ENCODE measurements at regions not wholly inside any gene's neighbourhood (a gene's known extent, or its start where the extent isn't known, plus 50 kb on each side); places are given as distances from the start of the nearest gene placed in this dataset.
"Not testable (repeated sequence)": the region's sequence is repeated elsewhere in the genome, so short reads cannot be mapped to it uniquely, and the experiment has no call there.

- H3K4me1 ChIP-seq (ENCODE audit: low read depth, poor library complexity, severe bottlenecking), result no peaks in the 10 kb centered on the region
- H3K9ac ChIP-seq, result no peak overlapping the region
- TF ChIP-seq, protein P1, sequence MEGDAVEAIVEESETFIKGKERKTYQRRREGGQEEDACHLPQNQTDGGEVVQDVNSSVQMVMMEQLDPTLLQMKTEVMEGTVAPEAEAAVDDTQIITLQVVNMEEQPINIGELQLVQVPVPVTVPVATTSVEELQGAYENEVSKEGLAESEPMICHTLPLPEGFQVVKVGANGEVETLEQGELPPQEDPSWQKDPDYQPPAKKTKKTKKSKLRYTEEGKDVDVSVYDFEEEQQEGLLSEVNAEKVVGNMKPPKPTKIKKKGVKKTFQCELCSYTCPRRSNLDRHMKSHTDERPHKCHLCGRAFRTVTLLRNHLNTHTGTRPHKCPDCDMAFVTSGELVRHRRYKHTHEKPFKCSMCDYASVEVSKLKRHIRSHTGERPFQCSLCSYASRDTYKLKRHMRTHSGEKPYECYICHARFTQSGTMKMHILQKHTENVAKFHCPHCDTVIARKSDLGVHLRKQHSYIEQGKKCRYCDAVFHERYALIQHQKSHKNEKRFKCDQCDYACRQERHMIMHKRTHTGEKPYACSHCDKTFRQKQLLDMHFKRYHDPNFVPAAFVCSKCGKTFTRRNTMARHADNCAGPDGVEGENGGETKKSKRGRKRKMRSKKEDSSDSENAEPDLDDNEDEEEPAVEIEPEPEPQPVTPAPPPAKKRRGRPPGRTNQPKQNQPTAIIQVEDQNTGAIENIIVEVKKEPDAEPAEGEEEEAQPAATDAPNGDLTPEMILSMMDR (conservative IDR thresholded peaks at IDR 0.05; ENCODE audit: low read depth, low read length), result no peak
- H3K4me3 ChIP-seq (IDR thresholded peaks at IDR 0.05; ENCODE audit: insufficient read depth, low read depth, low read length), result no peak overlapping the region
- no peaks in the 10 kb centered on the region for H3K79me2 ChIP-seq (ENCODE audit: insufficient read depth, low read depth)
- H3K27ac ChIP-seq, result no peak overlapping the region
- no peak overlapping the region for H3K4me2 ChIP-seq
- H4K20me1 ChIP-seq (ENCODE audit: insufficient read depth), result no peaks in the 10 kb centered on the region
- H3K36me3 ChIP-seq (ENCODE audit: insufficient read depth), result no peaks in the 10 kb centered on the region
- H3K27me3 ChIP-seq (ENCODE audit: insufficient read depth, low read depth), result no peaks in the 10 kb centered on the region
- H2AFZ ChIP-seq (ENCODE audit: low read depth), result no peak overlapping the region
These were observed 367.3 kb upstream of the FRG2C start for GRCh38 chr3:75296858-75297257.

GRCh38 chr3:75300606-75301005, 363.5 kb upstream of the FRG2C start:
- Histone ChIP-seq H3K36me3 (ENCODE audit: insufficient read depth) (no peaks in the 10 kb centered on the region), H3K4me3 (IDR thresholded peaks at IDR 0.05; ENCODE audit: insufficient read depth, low read depth, low read length) (no peak overlapping the region), H3K27me3 (ENCODE audit: insufficient read depth, low read depth) (no peaks in the 10 kb centered on the region), H3K27ac (no peak overlapping the region), H3K4me1 (ENCODE audit: low read depth, poor library complexity, severe bottlenecking) (no peaks in the 10 kb centered on the region), H4K20me1 (ENCODE audit: insufficient read depth) (no peaks in the 10 kb centered on the region), H3K79me2 (ENCODE audit: insufficient read depth, low read depth) (no peaks in the 10 kb centered on the region), H2AFZ (ENCODE audit: low read depth) (no peak overlapping the region), H3K4me2 (no peak overlapping the region), H3K9ac (no peak overlapping the region)
- TF ChIP-seq, protein P1 (conservative IDR thresholded peaks at IDR 0.05; ENCODE audit: low read depth, low read length), result no peak

GRCh38 chr3:75301050-75301449, 363.1 kb upstream of the FRG2C start:
- H3K4me1 ChIP-seq (ENCODE audit: low read depth, poor library complexity, severe bottlenecking); H3K27ac ChIP-seq; H4K20me1 ChIP-seq (ENCODE audit: insufficient read depth); H3K4me2 ChIP-seq; H3K79me2 ChIP-seq (ENCODE audit: insufficient read depth, low read depth); H3K4me3 ChIP-seq (IDR thresholded peaks at IDR 0.05; ENCODE audit: insufficient read depth, low read depth, low read length); H3K27me3 ChIP-seq (ENCODE audit: insufficient read depth, low read depth); H2AFZ ChIP-seq (ENCODE audit: low read depth); H3K9ac ChIP-seq; H3K36me3 ChIP-seq (ENCODE audit: insufficient read depth): not testable (repeated sequence)

DNA sequence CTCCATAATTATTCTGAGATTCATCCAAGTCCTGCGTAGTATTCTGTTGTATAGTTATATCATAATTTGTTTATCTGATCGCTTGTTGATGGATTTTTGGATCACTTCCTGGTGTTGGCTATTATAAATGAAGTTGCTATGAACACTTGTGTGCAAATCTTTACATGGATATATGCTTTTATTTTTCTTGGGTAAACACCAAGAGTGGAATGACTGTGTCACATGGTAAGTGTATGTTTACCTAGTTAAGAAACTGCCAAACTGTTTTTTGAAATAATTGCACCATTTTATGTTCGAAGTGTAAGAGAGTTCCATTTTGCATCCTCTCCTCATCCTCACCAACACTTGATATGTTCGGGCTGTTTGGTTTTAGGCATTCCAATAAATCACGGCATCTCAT, 360.4 kb upstream of the FRG2C start:
- no peak overlapping the region for H3K9ac ChIP-seq
- H3K27me3 ChIP-seq (ENCODE audit: insufficient read depth, low read depth), result no peaks in the 10 kb centered on the region
- TF ChIP-seq, protein P1 (conservative IDR thresholded peaks at IDR 0.05; ENCODE audit: low read depth, low read length), result no peak
- no peaks in the 10 kb centered on the region for H4K20me1 ChIP-seq (ENCODE audit: insufficient read depth)
- no peak overlapping the region for H3K4me2 ChIP-seq
- H3K27ac ChIP-seq, result no peak overlapping the region
- no peak overlapping the region for H3K4me3 ChIP-seq (IDR thresholded peaks at IDR 0.05; ENCODE audit: insufficient read depth, low read depth, low read length)
- H3K4me1 ChIP-seq (ENCODE audit: low read depth, poor library complexity, severe bottlenecking), result no peaks in the 10 kb centered on the region
- H3K79me2 ChIP-seq (ENCODE audit: insufficient read depth, low read depth), result no peaks in the 10 kb centered on the region
- no peak overlapping the region for H2AFZ ChIP-seq (ENCODE audit: low read depth)
- no peaks in the 10 kb centered on the region for H3K36me3 ChIP-seq (ENCODE audit: insufficient read depth)

- Histone ChIP-seq H3K4me3 (IDR thresholded peaks at IDR 0.05; ENCODE audit: insufficient read depth, low read depth, low read length) (no peak overlapping the region), H3K4me2 (no peak overlapping the region), H3K4me1 (ENCODE audit: low read depth, poor library complexity, severe bottlenecking) (no peaks in the 10 kb centered on the region), H3K9ac (no peak overlapping the region), H3K36me3 (ENCODE audit: insufficient read depth) (no peaks in the 10 kb centered on the region), H2AFZ (ENCODE audit: low read depth) (no peak overlapping the region), H4K20me1 (ENCODE audit: insufficient read depth) (no peaks in the 10 kb centered on the region), H3K27me3 (ENCODE audit: insufficient read depth, low read depth) (no peaks in the 10 kb centered on the region), H3K79me2 (ENCODE audit: insufficient read depth, low read depth) (no peaks in the 10 kb centered on the region), H3K27ac (no peak overlapping the region)
- TF ChIP-seq, protein P1 (conservative IDR thresholded peaks at IDR 0.05; ENCODE audit: low read depth, low read length), result no peak
These were observed 358.2 kb upstream of the FRG2C start for GRCh38 chr3:75305901-75306300.

- H2AFZ ChIP-seq (ENCODE audit: low read depth); H3K4me3 ChIP-seq (IDR thresholded peaks at IDR 0.05; ENCODE audit: insufficient read depth, low read depth, low read length); H3K27ac ChIP-seq; H4K20me1 ChIP-seq (ENCODE audit: insufficient read depth); H3K79me2 ChIP-seq (ENCODE audit: insufficient read depth, low read depth); H3K4me1 ChIP-seq (ENCODE audit: low read depth, poor library complexity, severe bottlenecking); H3K36me3 ChIP-seq (ENCODE audit: insufficient read depth); H3K4me2 ChIP-seq; H3K9ac ChIP-seq; H3K27me3 ChIP-seq (ENCODE audit: insufficient read depth, low read depth): not testable (repeated sequence)
These were observed 352.8 kb upstream of the FRG2C start for GRCh38 chr3:75311306-75311705.

DNA sequence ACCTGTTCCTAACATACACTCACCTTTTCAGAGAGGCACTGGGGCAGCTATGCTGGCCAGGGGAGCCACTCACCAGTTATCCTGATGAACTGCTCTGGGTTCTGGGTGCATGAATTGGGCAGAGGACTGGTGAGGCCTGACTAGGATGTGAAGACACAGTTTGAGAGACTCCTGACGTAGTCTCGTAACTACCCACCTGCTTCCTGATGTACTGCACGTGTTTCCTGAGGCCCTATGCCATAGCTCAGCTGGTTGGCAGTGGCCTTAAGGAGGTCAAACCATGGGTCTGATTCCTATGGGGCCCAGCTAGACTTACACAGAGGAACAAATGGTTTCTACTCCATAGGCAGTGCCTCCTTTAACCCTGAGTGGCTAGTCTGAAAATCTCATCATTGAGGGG, 351.7 kb upstream of the FRG2C start:
- not testable (repeated sequence) for H3K36me3 ChIP-seq (ENCODE audit: insufficient read depth); H3K27me3 ChIP-seq (ENCODE audit: insufficient read depth, low read depth); H3K9ac ChIP-seq; H2AFZ ChIP-seq (ENCODE audit: low read depth); H3K4me2 ChIP-seq; H3K79me2 ChIP-seq (ENCODE audit: insufficient read depth, low read depth); H3K27ac ChIP-seq; H3K4me3 ChIP-seq (IDR thresholded peaks at IDR 0.05; ENCODE audit: insufficient read depth, low read depth, low read length); H4K20me1 ChIP-seq (ENCODE audit: insufficient read depth); H3K4me1 ChIP-seq (ENCODE audit: low read depth, poor library complexity, severe bottlenecking)
